Neural cell (in vitro differentiated cells): ENCODE measurements at regions not wholly inside any gene's neighbourhood (a gene's known extent, or its start where the extent isn't known, plus 50 kb on each side); places are given as distances from the start of the nearest gene placed in this dataset.

Experiments used
- CTCF ChIP-seq: fragments of 450-650 bp; IDR thresholded peaks from 2 replicates; pipeline ENCODE4 v1.5.1; 2014; ENCODE audit warnings: antibody characterized with exemption, mild to moderate bottlenecking, moderate library complexity; ENCODE audit not compliant: poor library complexity, severe bottlenecking
- EP300 ChIP-seq: fragments of 450-650 bp; conservative IDR thresholded peaks from 2 replicates; pipeline ENCODE4 v1.6.1; 2014; ENCODE audit warnings: antibody characterized with exemption, mild to moderate bottlenecking, moderate library complexity; ENCODE audit not compliant: poor library complexity, severe bottlenecking
- EZH2 ChIP-seq: fragments of 200-600, 300-800 bp; shearing (Covaris generic), sonication (generic); IDR thresholded peaks from 2 replicates; pipeline ENCODE4 v1.6.1; 2014; ENCODE audit warnings: antibody characterized with exemption, low read length, borderline replicate concordance, mild to moderate bottlenecking; ENCODE audit not compliant: insufficient read depth, poor library complexity, severe bottlenecking
- POLR2AphosphoS5 ChIP-seq: IDR thresholded peaks from 2 replicates; pipeline ENCODE4 v1.6.1; 2012
- RAD21 ChIP-seq: fragments of 450-650 bp; conservative IDR thresholded peaks from 2 replicates; pipeline ENCODE4 v1.6.1; 2014; ENCODE audit warnings: antibody characterized with exemption, mild to moderate bottlenecking, moderate library complexity

- TF ChIP-seq CTCF = no peak
- TF ChIP-seq POLR2AphosphoS5 = no peak
- no peak for TF ChIP-seq RAD21
- TF ChIP-seq EP300 = no peak
- no peak for TF ChIP-seq EZH2
These were observed 110.6 kb downstream of the DTWD1 start for GRCh38 chr15:49731187-49732099.
